SK-N-SH treated with all-trans-retinoic acid at 6 μM for 48 hours (cell line): ENCODE measurements at regions not wholly inside any gene's neighbourhood (a gene's known extent, or its start where the extent isn't known, plus 50 kb on each side); places are given as distances from the start of the nearest gene placed in this dataset.

Source experiments
- ARNTL ChIP-seq: fragments of 450-650 bp; formaldehyde crosslinking; IDR thresholded peaks from 2 replicates; pipeline ENCODE4 v1.5.0; 2020; ENCODE audit warnings: low read depth, mild to moderate bottlenecking, moderate library complexity, borderline replicate concordance
- CREB5 ChIP-seq: fragments of 250-450 bp; sonication (Bioruptor Pico); IDR thresholded peaks from 2 replicates; pipeline ENCODE4 v1.5.1; 2020; ENCODE audit warnings: low read depth, mild to moderate bottlenecking, moderate library complexity
- GLIS3 ChIP-seq: fragments of 250-450 bp; sonication (Bioruptor Pico); IDR thresholded peaks from 2 replicates; pipeline ENCODE4 v1.5.0; 2020; ENCODE audit warnings: mild to moderate bottlenecking, moderate library complexity
- ISL1 ChIP-seq: fragments of 250-450 bp; sonication (Bioruptor Pico); IDR thresholded peaks from 2 replicates; pipeline ENCODE4 v2.1.2; 2022; ENCODE audit warnings: mild to moderate bottlenecking, moderate library complexity
- PATZ1 ChIP-seq: fragments of 250-450 bp; sonication (Bioruptor Pico); IDR thresholded peaks from 2 replicates; pipeline ENCODE4 v1.8.0; 2020; ENCODE audit warnings: mild to moderate bottlenecking, moderate library complexity, borderline replicate concordance
- PPARA ChIP-seq: fragments of 250-450 bp; sonication (Bioruptor Pico); IDR thresholded peaks from 2 replicates; pipeline ENCODE4 v1.5.0; 2020; ENCODE audit warnings: mild to moderate bottlenecking, borderline replicate concordance
- TOX ChIP-seq: fragments of 250-450 bp; sonication (Bioruptor Pico); IDR thresholded peaks from 2 replicates; pipeline ENCODE4 v1.8.0; 2021; ENCODE audit warnings: mild to moderate bottlenecking, moderate library complexity, borderline replicate concordance
- ZFP3 ChIP-seq: fragments of 250-450 bp; sonication (Bioruptor Pico); IDR thresholded peaks from 2 replicates; pipeline ENCODE4 v1.5.0; 2020; ENCODE audit warnings: mild to moderate bottlenecking, moderate library complexity
- ZFP30 ChIP-seq: fragments of 450-650 bp; formaldehyde crosslinking; IDR thresholded peaks from 2 replicates; pipeline ENCODE4 v1.5.0; 2022; ENCODE audit warnings: mild to moderate bottlenecking, moderate library complexity
- ZNF70 ChIP-seq: fragments of 450-650 bp; formaldehyde crosslinking; IDR thresholded peaks from 2 replicates; pipeline ENCODE4 v1.5.0; 2020; ENCODE audit warnings: mild to moderate bottlenecking, moderate library complexity
- ZNF8 ChIP-seq: fragments of 450-650 bp; formaldehyde crosslinking; IDR thresholded peaks from 2 replicates; pipeline ENCODE4 v1.5.0; 2020; ENCODE audit warnings: mild to moderate bottlenecking, moderate library complexity

GRCh38 chr15:62553911-62554563 is 389.0 kb upstream of the C2CD4B start:
- no peak for TF ChIP-seq TOX (CRISPR knock-in tag)
- TF ChIP-seq ZFP3 (CRISPR knock-in tag) = no peak
- no peak for TF ChIP-seq ZNF8 (CRISPR knock-in tag)
- no peak for TF ChIP-seq ZFP30 (CRISPR knock-in tag)
- TF ChIP-seq PATZ1 (CRISPR knock-in tag) = no peak
- no peak for TF ChIP-seq ARNTL (CRISPR knock-in tag)
- TF ChIP-seq CREB5 = no peak
- TF ChIP-seq PPARA (CRISPR knock-in tag) = no peak
- TF ChIP-seq ZNF70 (CRISPR knock-in tag) = no peak
- no peak for TF ChIP-seq GLIS3 (CRISPR knock-in tag)
- no peak for TF ChIP-seq ISL1 (CRISPR knock-in tag)
